ENCODE measurements at regions not wholly inside any gene's neighbourhood (a gene's known extent, or its start where the extent isn't known, plus 50 kb on each side); places are given as distances from the start of the nearest gene placed in this dataset.

DNA sequence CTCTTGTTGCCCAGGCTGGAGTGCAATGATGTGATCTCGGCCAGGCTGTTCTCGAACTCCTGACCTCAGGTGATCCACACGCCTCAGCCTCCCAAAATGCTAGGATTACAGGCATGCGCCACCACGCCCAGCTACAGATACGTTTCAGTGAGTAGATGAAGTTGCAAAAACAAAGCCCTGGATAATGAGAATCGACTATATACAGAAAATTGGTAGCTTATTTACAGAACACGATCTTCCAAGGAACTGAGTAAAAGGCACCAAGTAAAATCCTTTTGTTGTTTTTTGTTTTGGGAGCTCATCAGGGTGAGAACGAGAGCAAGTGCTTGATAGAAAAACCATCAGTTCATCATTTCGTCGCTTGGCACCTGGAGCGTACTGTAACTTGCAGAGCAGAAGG lies 62.8 kb downstream of the MYCN start:
- TF ChIP-seq, protein P1, sequence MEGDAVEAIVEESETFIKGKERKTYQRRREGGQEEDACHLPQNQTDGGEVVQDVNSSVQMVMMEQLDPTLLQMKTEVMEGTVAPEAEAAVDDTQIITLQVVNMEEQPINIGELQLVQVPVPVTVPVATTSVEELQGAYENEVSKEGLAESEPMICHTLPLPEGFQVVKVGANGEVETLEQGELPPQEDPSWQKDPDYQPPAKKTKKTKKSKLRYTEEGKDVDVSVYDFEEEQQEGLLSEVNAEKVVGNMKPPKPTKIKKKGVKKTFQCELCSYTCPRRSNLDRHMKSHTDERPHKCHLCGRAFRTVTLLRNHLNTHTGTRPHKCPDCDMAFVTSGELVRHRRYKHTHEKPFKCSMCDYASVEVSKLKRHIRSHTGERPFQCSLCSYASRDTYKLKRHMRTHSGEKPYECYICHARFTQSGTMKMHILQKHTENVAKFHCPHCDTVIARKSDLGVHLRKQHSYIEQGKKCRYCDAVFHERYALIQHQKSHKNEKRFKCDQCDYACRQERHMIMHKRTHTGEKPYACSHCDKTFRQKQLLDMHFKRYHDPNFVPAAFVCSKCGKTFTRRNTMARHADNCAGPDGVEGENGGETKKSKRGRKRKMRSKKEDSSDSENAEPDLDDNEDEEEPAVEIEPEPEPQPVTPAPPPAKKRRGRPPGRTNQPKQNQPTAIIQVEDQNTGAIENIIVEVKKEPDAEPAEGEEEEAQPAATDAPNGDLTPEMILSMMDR (IDR thresholded peaks at IDR 0.05), result no peak
- no peak for TF ChIP-seq ZFX (IDR thresholded peaks at IDR 0.05; ENCODE audit: borderline replicate concordance)

All from 22Rv1 (cell line).